ENCODE measurements at regions not wholly inside any gene's neighbourhood (a gene's known extent, or its start where the extent isn't known, plus 50 kb on each side); places are given as distances from the start of the nearest gene placed in this dataset.

DNA sequence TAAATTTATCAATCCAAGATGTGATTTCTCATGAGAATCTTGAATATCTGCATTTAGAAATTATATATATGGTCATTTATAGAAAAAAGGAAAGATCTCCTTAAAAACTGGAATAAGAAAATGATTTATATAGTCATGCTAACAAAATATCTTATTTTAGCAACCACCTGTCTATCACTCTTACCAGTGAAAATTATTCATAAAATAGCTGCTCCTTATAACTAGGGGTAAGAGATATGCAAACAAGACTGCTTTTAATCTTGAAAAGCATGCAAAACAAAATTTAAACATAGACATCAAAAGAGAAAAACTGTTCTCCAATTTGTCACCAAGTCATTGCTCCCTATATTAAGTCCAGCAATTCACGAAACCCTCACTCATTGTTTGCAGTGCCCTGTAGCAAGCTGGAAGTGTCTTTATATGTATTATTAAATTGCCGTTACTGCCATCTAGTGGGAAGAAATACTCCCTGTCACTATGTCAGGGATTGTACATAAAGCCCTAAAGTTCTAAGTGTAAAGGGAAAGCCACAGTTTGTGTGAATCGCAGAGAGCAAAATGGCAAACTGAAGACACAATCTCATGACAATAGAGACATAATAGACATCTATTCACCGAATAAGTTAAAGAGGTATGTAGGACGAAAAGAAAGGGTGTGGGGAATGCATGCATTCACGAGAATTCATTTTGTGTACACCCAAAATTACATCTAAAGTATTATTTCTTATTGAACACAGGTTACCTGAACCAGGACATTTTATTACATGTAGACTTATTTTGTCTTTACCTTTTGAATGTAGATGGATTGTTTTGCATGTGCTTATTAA is 600.5 kb downstream of the USP25 start:
- no peak overlapping the region for H3K4me3 ChIP-seq (ENCODE audit: low read depth, low read length)
- TF ChIP-seq, protein P1, sequence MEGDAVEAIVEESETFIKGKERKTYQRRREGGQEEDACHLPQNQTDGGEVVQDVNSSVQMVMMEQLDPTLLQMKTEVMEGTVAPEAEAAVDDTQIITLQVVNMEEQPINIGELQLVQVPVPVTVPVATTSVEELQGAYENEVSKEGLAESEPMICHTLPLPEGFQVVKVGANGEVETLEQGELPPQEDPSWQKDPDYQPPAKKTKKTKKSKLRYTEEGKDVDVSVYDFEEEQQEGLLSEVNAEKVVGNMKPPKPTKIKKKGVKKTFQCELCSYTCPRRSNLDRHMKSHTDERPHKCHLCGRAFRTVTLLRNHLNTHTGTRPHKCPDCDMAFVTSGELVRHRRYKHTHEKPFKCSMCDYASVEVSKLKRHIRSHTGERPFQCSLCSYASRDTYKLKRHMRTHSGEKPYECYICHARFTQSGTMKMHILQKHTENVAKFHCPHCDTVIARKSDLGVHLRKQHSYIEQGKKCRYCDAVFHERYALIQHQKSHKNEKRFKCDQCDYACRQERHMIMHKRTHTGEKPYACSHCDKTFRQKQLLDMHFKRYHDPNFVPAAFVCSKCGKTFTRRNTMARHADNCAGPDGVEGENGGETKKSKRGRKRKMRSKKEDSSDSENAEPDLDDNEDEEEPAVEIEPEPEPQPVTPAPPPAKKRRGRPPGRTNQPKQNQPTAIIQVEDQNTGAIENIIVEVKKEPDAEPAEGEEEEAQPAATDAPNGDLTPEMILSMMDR (IDR thresholded peaks at IDR 0.05; ENCODE audit: insufficient read depth, low read length): peak; percentile 75
- DNase-seq (ENCODE audit: low read depth): peak; percentile 91

DNA sequence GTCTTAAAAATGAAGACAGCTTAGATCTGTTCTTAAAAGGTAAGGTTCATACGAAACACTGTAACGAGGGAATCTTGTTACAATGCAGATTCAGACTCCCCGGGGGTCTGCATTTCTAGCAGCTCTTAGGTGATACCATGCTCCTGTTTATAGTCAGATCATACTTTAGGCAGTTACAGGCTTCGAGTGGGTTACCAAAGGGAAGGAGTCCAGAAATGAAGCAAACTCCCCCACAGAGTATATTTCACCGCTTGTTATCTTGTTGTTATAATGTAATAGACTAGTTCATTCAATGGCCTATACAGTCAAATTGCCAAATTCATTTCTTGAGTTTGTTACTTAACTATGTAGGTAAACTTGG is 601.1 kb downstream of the USP25 start:
- H3K4me3 ChIP-seq (ENCODE audit: low read depth, low read length): no peak overlapping the region
- peak; percentile 15 for DNase-seq (ENCODE audit: low read depth)
- TF ChIP-seq, protein P1 (IDR thresholded peaks at IDR 0.05; ENCODE audit: insufficient read depth, low read length): no peak

DNA sequence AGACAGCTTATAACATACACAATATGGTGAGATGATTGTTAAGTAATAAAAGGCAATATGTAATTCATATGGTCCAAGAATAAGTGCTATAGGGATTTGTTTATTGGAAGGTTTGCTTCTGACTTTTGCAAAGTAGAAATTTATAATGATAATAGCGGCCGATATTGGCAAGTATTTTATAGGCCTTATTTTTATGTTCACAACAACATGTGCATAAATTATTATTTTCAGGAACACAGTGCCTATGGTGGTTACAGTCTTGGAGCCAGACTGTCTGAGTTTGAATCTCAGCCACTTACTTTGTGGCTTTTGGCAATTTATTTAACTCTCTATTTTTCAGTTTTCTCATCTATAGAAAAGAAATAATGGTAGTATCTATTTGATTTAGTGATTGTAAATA is 607.5 kb downstream of the USP25 start:
- no peak overlapping the region for H3K4me3 ChIP-seq (ENCODE audit: low read depth, low read length)
- DNase-seq (ENCODE audit: low read depth): no peak
- TF ChIP-seq, protein P1 (IDR thresholded peaks at IDR 0.05; ENCODE audit: insufficient read depth, low read length): no peak

DNA sequence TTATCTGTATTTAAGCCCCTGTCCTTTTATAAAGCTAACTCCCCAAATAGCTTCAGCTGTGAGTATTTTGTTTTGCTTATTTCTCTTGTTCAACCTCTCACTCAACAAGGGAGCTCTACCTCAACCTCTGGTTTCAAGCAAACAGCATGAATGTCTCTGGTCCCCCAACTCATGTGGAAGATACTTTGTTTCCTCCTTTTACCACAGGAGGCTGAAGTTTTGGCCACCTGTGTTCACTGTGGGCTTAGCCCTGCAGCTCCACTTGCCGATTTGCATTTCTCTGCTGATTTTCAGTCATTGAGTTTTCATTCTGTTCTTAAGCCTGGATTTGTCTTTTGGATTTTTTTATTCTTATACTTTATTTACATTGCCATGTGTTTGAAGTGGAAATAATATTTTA is 613.1 kb downstream of the USP25 start:
- TF ChIP-seq, protein P1 (IDR thresholded peaks at IDR 0.05; ENCODE audit: insufficient read depth, low read length): no peak
- no peak overlapping the region for H3K4me3 ChIP-seq (ENCODE audit: low read depth, low read length)
- no peak for DNase-seq (ENCODE audit: low read depth)

DNA sequence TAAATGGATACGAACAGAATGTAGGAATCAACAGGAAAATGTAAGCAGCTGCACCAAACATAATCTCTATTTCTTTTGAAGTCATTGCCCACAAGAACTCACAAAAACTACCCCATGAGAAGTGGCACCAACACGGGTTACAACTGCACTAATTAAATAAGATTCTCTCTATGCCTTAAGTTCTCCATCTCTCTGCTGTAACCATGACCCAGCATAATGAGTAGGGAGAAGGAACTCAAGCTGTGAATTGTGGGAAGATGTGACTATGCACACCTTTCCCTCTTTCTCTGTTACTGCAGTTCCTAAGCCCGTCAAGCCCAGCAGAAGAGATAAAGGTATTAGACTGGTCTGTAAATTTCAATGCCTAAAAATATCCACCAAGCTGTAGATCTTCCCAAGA is 614.0 kb downstream of the USP25 start:
- TF ChIP-seq, protein P1 (IDR thresholded peaks at IDR 0.05; ENCODE audit: insufficient read depth, low read length): no peak
- H3K4me3 ChIP-seq (ENCODE audit: low read depth, low read length): no peak overlapping the region
- no peak for DNase-seq (ENCODE audit: low read depth)

DNA sequence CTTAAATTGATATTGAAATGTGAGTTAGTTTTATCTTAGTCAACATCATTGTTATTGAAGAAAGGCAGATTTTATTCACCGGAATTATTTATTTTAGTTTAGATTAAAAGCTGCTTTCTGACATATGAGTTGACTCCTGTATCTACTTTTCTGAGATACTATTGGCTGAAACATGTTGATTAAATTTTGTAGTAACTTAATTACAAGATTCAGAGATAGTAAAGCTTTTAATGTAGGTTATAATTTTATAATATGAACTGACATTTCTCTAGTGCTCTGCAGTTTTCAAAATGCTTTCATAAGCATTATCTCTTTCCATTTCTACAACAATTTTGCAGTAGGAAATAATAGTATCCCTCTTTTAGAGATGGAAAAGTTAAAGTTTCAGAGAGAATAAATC is 616.0 kb downstream of the USP25 start:
- H3K4me3 ChIP-seq (ENCODE audit: low read depth, low read length): no peak overlapping the region
- DNase-seq (ENCODE audit: low read depth): no peak
- TF ChIP-seq, protein P1 (IDR thresholded peaks at IDR 0.05; ENCODE audit: insufficient read depth, low read length): no peak

DNA sequence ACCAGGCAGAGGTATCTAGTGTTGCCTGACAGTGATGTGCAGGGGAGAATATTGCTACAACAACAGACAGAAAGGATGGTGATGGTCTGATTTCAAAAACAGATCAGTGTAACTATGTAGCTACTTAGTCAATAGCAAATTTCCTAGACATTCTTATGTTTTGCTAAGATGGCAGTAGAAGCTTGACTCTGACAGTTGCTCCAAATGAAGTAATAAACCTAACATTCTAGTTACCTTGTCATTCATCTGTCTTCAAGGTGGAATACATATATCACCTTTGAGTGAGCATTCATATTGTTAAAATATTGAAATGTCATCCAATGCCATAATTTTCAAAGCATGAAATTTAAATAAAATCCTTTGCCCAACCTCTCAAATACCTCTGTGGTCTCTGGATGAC is 617.4 kb downstream of the USP25 start:
- TF ChIP-seq, protein P1 (IDR thresholded peaks at IDR 0.05; ENCODE audit: insufficient read depth, low read length): no peak
- no peak overlapping the region for H3K4me3 ChIP-seq (ENCODE audit: low read depth, low read length)
- DNase-seq (ENCODE audit: low read depth): no peak
